NOMO-1 treated with dmso at 0.1 percent for 144 hours (cell line): ENCODE measurements at regions not wholly inside any gene's neighbourhood (a gene's known extent, or its start where the extent isn't known, plus 50 kb on each side); places are given as distances from the start of the nearest gene placed in this dataset.
"Not testable (repeated sequence)": the region's sequence is repeated elsewhere in the genome, so short reads cannot be mapped to it uniquely, and the experiment has no call there.

Experiments
- DNase-seq: peaks from one replicate; lab custom pipeline; 2025; ENCODE audit not compliant: unreplicated experiment; lab: John Stamatoyannopoulos, UW

DNA sequence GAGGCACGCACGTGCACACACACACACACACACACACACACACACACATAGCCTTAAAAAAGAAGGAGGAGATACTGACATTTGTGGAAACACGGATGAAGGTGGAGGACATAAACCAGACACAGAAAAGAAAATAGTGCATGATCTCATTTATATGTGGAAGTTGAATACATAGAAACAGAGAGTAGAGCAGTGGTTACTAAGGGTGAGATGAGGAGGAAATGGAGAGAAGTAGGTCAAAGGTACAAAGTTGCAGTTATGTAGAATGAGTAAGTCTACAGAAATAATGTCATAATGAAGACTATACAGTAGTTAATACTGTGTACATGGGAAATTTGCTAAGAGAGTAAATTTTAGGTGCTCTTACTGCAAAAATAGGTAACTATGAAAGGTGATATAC lies 412.2 kb upstream of the CDH9 start:
- DNase-seq, result peak; percentile 25

DNA sequence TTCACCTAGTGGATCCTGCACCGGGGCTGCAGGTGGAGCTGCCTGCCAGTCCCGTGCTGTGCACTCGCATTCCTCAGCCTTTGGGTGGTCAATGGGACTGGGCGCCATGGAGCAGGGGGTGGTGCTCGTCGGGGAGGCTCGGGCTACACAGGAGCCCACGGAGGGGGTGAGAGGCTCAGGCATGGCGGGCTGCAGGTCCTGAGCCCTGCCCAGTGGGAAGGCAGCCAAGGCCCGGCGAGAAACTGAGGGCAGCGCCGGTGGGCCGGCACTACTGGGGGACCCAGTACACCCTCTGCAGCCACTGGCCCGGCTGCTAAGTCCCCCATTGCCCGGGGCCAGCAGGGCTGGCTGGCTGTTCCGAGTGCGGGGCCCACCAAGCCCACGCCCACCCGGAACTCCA lies 401.0 kb upstream of the CDH9 start:
- not testable (repeated sequence) for DNase-seq

DNA sequence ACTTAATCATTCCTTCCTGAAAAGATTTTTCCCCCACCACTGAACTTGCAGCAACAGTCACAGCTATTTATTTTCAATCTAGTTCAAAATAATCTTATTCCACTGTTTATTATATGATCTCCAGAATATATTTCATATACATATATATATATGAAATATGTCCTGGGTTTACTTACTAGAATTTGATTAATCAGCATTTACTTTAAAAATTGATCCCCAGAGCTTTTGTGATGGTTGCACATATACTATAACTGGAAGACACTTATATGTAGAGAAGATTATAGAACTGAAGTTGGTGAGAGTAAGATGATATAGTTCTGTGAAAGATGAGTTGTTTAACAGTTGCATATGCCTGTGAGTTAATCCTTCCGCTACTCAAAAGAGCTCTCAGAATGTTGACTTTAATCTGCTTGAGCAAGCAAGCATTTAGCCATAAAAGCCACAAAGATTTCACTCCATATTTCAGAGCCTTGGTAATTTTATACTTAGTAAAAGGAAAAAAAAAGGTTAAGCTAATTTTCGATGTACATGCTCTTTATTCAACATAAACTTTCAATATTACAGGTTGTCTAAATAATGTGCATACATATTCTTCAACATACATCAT lies 399.3 kb upstream of the CDH9 start:
- DNase-seq, result no peak

DNA sequence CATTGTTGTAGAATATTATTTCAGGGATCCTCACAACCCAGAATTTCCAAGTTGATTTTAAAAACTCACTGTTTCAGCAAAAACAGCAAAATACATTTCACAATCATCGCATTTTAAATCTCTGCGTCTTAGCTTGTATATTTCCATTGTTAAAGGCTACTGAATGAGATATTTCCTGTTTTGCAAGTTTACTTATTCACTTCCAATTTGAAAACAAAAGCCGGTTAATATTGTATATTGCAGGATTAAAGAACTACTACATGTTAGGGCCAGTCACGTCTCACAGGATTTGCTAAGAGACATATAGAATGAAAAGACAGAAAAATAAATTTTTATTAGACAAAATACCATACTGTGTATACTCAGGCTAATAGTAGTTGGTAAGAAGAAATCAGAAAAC lies 395.9 kb upstream of the CDH9 start:
- DNase-seq, result no peak

- no peak for DNase-seq
Observed at GRCh38 chr5:27414099-27414498, 375.7 kb upstream of the CDH9 start.

DNA sequence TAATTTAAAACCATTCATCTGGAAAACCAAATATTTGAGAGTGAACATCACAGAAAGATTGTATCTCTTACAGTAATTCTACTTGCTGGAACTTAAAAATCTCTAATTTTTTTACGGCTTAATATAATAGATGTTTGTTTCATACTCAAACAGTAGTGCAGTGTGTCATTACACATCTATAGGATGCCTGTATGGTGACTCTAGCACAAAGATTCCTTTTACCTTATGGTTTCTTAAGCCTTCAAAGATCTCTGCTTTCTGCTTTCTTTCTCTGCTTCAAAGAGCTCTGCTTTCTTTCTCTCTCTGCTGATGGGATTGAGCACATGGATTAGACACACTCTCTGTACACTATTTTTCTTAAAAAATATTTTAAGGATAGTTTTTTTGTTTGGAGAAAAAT lies 374.0 kb upstream of the CDH9 start:
- no peak for DNase-seq

DNA sequence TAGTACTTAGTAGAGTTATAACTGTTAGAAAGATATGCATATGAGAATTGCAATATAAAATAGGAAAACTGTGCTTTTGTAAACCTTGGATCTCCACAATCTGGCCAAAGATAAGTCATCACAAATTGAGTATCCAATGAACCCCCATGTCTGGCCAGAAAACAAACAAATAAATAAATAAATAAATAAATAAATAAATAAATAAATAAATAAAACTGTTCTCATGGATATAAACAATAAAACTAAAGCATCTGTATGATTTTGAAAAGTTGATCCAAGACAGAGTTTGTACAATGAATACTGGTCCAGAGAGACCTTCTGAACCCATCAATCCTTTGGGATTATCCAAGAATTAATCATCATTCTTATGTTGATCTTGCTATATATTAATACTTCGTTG lies 367.6 kb upstream of the CDH9 start:
- DNase-seq, result no peak

DNA sequence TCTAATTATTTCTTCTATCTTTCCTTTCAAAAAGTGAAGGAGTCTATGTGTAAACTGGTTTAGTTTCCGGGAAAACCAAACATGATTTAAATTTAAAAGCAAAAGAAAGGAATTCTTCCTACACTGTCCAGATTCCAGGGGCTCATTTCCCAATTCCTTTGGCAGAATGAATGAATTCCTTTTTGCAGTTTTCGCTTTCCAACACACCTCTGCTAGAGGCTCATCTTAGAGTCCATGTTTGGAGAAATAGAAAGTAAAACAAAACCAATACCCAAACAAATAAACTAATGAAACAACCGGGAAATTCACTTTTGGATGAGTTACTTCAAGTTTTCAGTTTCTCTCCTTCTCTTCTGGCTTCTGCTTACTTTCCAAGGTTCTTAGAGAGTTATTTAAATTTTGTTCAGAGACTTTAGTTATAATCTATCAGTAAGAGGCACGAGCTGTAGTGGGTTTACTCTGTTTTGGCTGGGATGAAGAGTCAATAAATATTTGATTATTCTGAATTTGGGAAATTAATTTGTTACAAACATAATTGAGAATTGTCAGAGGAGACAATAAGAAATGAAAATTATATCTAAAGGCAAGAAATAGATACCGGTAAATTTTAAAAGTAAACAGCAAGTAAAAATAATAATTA lies 365.0 kb upstream of the CDH9 start:
- no peak for DNase-seq

DNA sequence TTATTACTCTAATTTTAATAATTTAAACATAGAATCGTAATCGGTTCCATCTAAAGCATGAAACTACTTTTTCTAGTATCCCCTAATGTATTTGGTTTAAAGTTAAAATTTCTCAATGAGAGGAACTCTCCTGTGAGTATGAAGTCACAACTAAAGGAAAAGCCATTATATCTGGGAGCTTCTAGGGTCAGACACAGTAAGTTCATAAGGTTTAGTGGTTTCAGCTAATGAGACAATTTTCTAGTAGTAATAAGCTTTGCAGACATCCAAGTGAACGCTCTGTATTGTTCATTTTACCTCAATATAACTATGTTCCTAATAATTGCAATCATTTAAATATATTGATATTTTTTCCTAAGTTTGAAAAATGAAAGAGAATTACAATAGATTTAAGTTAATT lies 364.4 kb upstream of the CDH9 start:
- no peak for DNase-seq

GRCh38 chr5:27396998-27397397 lies 358.6 kb upstream of the CDH9 start:
- no peak for DNase-seq

GRCh38 chr5:27392716-27393115 lies 354.3 kb upstream of the CDH9 start:
- DNase-seq, result no peak

DNA sequence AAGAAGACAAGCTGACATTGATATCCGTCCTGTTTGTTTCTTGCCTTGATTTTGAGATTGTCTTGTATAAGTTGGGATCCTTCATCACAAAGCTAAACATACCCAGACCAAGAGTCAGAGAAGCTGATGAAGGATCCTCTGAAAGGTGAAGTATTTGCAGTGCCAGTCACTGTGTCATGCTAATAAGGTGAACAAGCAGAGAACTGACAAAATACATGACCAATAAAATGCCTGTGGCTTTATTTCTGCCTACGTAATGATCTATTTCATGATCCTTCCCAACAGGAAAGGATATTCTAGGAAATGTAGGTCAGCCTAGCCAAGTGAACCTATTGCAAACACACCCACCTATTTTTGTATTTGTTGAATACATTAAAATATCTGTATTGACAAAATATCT lies 351.3 kb upstream of the CDH9 start:
- no peak for DNase-seq

DNA sequence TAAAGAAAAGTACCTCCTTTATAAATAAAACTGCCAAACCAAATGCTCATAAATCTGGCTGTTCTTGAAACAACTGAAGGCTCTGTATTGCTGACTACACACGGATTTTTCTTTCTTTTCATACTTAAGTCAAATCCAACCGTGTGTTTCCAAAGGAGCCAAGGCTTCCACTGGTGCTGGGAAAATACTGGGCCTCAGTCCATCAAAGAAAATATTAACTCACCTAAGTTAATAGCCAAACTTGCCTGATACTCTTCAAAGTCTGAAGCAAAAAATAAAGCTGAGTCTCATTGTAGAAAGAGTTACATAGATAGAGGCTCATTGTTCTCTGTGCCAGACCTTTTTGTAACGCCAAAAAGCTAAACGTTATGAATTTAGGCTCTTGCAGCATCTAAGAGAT lies 350.4 kb upstream of the CDH9 start:
- DNase-seq, result no peak

DNA sequence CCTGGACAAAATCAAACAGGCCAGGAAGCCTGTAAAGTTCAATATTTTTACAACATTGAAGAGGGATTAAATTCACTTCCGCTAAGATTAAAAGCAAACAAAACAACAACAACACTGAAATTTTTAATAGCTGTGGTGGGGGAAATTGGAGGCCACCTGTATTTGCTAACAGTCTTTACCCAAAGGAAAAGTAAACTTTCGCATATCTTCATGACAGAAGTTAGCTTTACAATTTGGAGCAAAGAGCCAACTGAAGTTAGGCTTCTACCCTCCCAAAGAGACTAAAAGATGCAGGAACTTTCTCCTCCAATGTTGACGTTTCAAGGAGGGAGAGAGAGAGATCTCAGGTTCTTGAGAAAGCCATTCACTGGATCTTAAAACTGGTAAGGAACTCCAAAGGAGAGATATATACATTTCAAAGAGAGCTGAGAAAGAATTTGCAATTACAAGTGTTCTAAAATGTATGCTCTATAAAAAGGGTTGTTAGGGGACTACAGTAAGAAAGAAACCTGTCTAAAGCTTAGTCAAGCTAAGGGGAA lies 349.2 kb upstream of the CDH9 start:
- no peak for DNase-seq

DNA sequence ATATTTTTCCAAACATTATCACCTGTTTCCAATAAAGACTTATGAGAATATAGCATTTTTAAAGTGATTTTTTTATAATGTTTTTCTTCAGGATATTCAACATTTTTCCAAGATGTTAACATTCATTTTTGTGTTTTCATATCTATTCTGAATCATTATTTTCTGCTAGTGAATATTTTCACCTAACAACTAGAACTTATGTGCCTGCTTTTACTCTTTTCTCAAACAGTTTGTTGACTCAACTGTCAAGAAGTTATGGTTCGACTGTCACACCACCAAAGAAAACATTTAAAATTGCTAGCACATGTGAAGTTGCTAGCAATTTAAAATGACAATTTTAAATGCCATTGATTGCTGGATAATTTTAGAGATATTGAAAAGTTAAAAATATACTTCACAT lies 343.3 kb upstream of the CDH9 start:
- no peak for DNase-seq

DNA sequence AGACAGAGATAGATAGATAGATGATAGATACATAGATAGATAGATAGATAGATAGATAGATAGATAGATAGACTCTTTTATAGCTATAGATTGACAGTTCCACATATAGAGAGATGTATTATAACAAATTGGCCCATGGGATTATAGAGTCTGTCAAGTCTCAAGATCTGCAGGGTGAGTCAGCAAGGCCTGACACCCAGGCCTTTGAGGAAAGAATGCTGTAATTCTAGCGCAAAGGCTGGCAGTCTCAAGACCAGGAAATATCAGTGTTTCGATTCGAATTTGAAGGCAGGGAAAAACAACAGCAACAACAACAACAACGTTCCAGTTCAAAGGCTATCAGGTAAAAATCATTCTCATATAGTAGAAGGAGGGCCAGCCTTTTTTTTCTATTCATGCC lies 339.2 kb upstream of the CDH9 start:
- DNase-seq, result no peak

GRCh38 chr5:27353970-27354369 lies 315.6 kb upstream of the CDH9 start:
- no peak for DNase-seq

GRCh38 chr5:27353540-27353939 lies 315.2 kb upstream of the CDH9 start:
- no peak for DNase-seq

- DNase-seq, result no peak
Observed at GRCh38 chr5:27341342-27341741, 303.0 kb upstream of the CDH9 start.

- no peak for DNase-seq
Observed at GRCh38 chr5:27336817-27337216, 298.4 kb upstream of the CDH9 start.

DNA sequence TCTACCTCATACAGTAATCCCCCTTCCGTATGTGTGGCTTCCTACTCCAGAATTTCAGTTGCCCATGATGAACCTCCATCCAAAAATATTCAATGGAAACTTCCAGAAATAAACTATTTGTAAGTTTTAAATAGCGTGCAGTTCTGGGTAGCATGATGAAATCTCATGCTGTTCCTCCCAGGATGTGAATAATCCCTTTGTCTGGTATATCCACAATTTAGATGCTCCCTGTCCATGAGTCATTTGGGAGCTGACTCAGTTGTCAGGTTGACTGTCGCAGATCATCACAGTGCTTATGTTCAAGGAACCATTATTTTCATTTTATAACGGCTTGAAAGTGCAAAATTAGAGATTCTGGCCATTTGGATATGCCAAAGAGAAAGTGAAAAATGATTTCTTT lies 290.1 kb upstream of the CDH9 start:
- no peak for DNase-seq

DNA sequence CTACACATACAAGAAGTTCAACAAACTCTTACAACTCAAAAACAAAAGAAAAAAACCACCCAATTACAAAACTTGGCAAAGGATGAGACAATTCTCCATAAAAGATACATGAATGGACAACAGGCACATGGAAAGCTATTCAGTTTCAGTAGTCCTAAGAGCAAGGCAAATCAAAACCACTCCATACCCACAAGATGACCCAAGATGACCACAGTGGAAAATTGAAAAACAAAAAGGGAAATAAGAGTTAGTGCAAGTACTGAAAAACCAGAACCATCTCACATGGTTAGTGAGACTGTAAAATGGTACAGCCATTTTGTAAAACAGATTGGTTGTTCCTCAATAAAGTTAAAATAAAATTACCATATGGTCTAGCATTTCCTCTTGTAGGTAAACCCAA lies 287.1 kb upstream of the CDH9 start:
- DNase-seq, result peak; percentile 30

DNA sequence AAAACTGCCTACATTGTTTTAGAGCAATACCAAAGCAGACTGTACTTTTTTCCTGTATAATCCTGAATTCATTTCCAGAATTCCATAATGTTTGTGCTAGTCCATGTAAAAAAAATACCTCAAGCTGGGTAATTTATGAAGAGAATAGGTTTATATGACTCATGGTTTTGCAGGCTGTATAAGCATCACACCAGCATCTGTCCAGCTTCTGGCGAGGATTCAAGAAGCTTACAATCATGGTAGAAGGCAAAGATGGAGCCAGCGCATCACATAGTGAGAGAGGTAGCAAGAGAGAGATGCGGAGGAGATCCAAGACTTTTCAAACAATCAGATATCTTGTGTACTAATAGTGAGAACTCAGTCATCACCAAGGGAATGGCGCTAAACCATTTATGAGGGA lies 280.3 kb upstream of the CDH9 start:
- DNase-seq, result no peak
